ENCODE measurements at regions not wholly inside any gene's neighbourhood (a gene's known extent, or its start where the extent isn't known, plus 50 kb on each side); places are given as distances from the start of the nearest gene placed in this dataset.

GRCh38 chr13:50229960-50230661 is 214.9 kb downstream of the KCNRG start:
- TF ChIP-seq, protein P1, sequence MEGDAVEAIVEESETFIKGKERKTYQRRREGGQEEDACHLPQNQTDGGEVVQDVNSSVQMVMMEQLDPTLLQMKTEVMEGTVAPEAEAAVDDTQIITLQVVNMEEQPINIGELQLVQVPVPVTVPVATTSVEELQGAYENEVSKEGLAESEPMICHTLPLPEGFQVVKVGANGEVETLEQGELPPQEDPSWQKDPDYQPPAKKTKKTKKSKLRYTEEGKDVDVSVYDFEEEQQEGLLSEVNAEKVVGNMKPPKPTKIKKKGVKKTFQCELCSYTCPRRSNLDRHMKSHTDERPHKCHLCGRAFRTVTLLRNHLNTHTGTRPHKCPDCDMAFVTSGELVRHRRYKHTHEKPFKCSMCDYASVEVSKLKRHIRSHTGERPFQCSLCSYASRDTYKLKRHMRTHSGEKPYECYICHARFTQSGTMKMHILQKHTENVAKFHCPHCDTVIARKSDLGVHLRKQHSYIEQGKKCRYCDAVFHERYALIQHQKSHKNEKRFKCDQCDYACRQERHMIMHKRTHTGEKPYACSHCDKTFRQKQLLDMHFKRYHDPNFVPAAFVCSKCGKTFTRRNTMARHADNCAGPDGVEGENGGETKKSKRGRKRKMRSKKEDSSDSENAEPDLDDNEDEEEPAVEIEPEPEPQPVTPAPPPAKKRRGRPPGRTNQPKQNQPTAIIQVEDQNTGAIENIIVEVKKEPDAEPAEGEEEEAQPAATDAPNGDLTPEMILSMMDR (conservative IDR thresholded peaks at IDR 0.05 in 1 of 2, IDR thresholded peaks at IDR 0.05 in 1 of 2; ENCODE audit: low read depth in 1 of 2, low read length in 2 of 2): no peak
- TF ChIP-seq EZH2 (IDR thresholded peaks at IDR 0.05; ENCODE audit: low read length, missing control alignments): no peak

All from fibroblast of lung (primary cell).